ENCODE measurements at regions not wholly inside any gene's neighbourhood (a gene's known extent, or its start where the extent isn't known, plus 50 kb on each side); places are given as distances from the start of the nearest gene placed in this dataset.

DNA sequence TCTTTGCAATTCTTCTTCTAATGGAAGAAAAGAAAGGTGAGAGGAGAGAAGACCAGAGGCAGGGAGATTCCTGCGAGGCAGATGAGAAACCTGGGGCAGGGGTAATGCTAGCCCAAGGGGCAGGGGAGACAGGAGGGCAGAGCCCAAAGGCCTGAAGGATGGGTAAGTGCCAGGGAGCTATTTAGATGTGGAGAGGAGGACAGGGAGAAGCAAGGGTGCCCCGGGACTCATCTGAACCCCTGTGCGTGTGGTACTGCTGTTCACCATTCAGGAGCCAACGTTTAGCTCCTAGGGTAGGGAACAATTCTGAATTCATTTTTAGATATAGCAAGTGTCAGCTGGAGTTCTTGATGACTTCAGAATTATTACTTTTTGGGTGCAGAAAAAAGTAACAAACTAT is 122.7 kb upstream of the ALDH1B1 start:
- H3K4me3 ChIP-seq (ENCODE audit: low read depth, low read length): no peak overlapping the region
- TF ChIP-seq, protein P1, sequence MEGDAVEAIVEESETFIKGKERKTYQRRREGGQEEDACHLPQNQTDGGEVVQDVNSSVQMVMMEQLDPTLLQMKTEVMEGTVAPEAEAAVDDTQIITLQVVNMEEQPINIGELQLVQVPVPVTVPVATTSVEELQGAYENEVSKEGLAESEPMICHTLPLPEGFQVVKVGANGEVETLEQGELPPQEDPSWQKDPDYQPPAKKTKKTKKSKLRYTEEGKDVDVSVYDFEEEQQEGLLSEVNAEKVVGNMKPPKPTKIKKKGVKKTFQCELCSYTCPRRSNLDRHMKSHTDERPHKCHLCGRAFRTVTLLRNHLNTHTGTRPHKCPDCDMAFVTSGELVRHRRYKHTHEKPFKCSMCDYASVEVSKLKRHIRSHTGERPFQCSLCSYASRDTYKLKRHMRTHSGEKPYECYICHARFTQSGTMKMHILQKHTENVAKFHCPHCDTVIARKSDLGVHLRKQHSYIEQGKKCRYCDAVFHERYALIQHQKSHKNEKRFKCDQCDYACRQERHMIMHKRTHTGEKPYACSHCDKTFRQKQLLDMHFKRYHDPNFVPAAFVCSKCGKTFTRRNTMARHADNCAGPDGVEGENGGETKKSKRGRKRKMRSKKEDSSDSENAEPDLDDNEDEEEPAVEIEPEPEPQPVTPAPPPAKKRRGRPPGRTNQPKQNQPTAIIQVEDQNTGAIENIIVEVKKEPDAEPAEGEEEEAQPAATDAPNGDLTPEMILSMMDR (IDR thresholded peaks at IDR 0.05; ENCODE audit: insufficient read depth, low read depth, low read length, missing control alignments): no peak
- no peak for DNase-seq (ENCODE audit: low read depth)

DNA sequence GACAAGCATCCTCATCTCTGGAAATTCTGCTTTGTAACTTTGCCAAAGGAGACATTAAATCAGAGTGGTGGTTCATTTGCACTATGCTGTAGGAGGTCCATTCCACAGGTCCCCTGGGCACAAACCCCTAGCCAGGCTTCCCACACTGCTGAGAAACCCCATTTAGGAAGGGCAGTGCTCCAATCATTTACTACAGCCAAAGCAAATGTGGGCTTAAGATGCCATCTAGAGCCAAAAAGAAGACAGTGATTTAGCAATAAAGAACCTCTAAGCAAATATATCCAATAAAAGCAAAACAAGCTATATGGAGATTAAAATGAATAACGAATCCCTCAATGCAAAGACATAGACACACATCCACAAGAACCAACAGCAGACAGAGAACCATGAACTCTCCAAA is 129.0 kb upstream of the ALDH1B1 start:
- H3K4me3 ChIP-seq (ENCODE audit: low read depth, low read length): no peak overlapping the region
- peak; percentile 30 for DNase-seq (ENCODE audit: low read depth)
- TF ChIP-seq, protein P1 (IDR thresholded peaks at IDR 0.05; ENCODE audit: insufficient read depth, low read depth, low read length, missing control alignments): peak; percentile 12

DNA sequence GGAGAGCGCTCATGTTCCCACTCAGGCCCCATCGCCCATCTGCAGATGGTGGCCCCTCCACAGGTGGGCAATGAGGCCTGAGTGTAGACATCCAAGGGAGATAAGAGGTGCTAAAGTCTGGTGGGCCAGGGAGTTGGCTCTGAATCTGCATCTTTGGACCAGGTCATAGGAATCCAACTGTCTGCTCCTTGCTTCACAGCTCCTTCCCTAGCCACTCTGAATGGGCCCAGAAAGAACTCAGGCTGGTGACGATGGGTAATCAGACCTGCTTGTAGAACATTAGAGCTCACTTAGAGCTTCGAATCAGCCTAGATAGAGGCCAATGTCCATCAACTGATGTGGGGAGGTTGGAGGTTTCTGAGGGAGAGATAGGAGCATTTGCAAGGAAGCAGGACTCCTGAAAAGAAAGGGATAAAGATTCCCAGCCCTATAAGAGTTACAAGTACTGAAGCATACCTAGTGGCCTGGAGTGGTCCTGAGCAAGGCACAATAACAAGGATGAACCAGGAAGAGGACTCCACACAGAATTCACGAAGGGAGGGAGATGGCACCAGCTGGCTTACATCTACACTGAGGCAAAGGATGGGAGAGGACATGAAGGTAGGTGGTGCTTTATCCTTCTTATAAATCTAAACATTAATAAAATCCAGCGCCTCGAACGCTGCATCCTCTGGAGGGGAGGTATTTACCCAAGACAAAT is 132.8 kb upstream of the ALDH1B1 start:
- TF ChIP-seq, protein P1 (IDR thresholded peaks at IDR 0.05; ENCODE audit: insufficient read depth, low read depth, low read length, missing control alignments): no peak
- no peak for DNase-seq (ENCODE audit: low read depth)
- H3K4me3 ChIP-seq (ENCODE audit: low read depth, low read length): no peak overlapping the region

DNA sequence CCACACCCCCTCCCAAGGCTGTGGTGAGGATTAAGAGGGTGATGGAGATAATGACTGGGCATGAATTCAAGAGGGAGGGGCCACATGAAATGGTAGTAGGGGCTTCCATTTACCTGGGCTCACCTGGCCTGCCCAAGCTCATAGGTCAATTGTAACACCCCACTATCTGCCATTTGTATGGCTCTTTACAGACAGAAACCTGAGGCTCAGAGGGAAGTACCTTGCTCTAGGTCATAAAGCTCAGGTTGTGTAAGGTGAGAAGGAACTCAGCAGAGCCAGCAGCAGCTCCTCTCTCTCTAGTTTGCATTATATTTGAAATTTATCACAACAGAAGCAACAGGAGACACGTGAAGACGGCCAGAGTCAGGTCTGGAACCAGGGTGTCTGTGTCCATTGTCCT is 133.4 kb upstream of the ALDH1B1 start:
- TF ChIP-seq, protein P1 (IDR thresholded peaks at IDR 0.05; ENCODE audit: insufficient read depth, low read depth, low read length, missing control alignments): no peak
- no peak for DNase-seq (ENCODE audit: low read depth)
- H3K4me3 ChIP-seq (ENCODE audit: low read depth, low read length): no peak overlapping the region

DNA sequence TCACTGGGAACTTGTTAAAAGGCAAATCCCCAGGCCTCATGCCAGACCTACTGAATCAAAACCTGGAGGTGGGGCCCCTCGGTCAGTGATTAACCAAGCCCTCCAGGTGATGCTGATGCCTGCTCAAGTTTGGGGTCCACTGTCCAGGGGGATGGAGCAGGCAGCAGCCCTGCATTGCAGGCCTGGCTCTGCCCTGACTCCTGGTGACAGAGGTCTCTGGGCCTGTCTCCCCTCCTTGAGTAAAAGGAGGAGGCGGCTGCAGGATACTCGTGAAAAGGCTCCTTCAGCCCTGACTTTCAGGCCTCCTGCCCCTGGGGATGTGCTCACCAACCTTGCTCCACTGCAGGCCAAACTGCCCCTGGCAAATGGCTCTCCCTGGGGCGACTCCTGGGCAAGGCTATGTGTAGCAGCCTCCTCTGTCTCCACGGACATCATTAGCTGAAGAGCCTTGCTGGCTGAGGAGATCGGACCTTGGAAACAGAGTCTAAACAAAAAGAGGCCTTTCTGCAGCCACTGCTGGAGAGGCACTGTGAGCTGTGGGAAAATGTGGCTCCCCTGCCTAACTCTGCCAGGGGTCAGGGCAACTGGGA is 134.8 kb upstream of the ALDH1B1 start:
- no peak overlapping the region for H3K4me3 ChIP-seq (ENCODE audit: low read depth, low read length)
- DNase-seq (ENCODE audit: low read depth): no peak
- TF ChIP-seq, protein P1 (IDR thresholded peaks at IDR 0.05; ENCODE audit: insufficient read depth, low read depth, low read length, missing control alignments): no peak

DNA sequence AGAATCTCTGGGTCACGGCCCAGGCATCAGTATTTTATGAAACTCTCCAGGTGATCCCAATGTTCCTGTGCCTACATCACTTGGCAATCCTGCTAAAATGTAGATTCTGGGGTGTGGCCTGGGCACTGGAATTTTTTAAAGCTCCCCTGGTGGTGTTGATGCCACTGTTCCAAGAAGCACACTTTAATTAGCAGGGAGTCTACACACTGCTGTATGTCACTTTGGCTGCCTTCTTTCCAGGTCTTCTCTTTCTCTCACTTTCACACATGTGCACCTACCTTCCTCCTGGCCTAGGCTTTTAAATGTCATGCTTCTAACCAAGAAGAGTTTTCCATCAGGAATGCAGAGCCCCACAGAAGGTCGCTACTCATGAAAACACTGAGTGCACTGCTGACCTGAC is 136.0 kb upstream of the ALDH1B1 start:
- DNase-seq (ENCODE audit: low read depth): no peak
- TF ChIP-seq, protein P1 (IDR thresholded peaks at IDR 0.05; ENCODE audit: insufficient read depth, low read depth, low read length, missing control alignments): no peak
- H3K4me3 ChIP-seq (ENCODE audit: low read depth, low read length): no peak overlapping the region

DNA sequence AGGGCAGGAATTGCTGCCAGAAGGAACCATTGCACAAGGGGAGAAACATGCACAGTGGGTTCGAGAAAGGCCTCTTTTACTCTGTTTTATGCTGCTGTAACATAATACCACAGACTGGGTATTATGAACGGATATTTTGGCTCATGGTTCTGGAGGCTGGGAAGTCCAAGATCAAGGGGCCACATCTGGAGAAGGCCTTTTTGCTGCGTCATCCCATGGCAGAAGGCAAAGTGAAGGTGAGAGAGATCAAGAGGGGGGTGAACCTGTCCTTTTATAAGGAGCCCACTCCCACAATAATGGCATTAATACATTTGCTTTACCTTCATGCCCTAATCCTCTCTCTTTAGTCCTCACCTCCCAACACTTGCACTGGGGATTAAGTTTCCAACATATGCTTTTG is 136.9 kb upstream of the ALDH1B1 start:
- no peak for DNase-seq (ENCODE audit: low read depth)
- TF ChIP-seq, protein P1 (IDR thresholded peaks at IDR 0.05; ENCODE audit: insufficient read depth, low read depth, low read length, missing control alignments): no peak

More for the DNA sequence above, 136.9 kb upstream of the ALDH1B1 start:
- H3K4me3 ChIP-seq (ENCODE audit: low read depth, low read length): no peak overlapping the region
